Karpas-422 (cell line): ENCODE measurements at regions not wholly inside any gene's neighbourhood (a gene's known extent, or its start where the extent isn't known, plus 50 kb on each side); places are given as distances from the start of the nearest gene placed in this dataset.
"Not testable (repeated sequence)": the region's sequence is repeated elsewhere in the genome, so short reads cannot be mapped to it uniquely, and the experiment has no call there.

Experiments
- DNase-seq: peaks from one replicate; pipeline ENCODE4 v3.0.0-alpha.2; 2015
- H2AFZ ChIP-seq: fragments of 200-600 bp; sonication (generic); 2 replicates; pipeline ENCODE4 v1.6.1; 2014; ENCODE audit warnings: antibody characterized with exemption, low read length, mixed read lengths
- H3K27ac ChIP-seq: fragments of 200-600 bp; sonication (generic); 2 replicates; pipeline ENCODE4 v1.5.1; 2014; ENCODE audit warnings: mild to moderate bottlenecking, low read length, moderate library complexity
- H3K27me3 ChIP-seq: fragments of 200-600 bp; sonication (generic); 2 replicates; pipeline ENCODE4 v1.6.1; 2014; ENCODE audit warnings: low read length, mixed read lengths
- H3K36me3 ChIP-seq: fragments of 200-600 bp; sonication (generic); 2 replicates; pipeline ENCODE4 v1.6.1; 2014; ENCODE audit warnings: low read length, mixed read lengths; ENCODE audit not compliant: insufficient read depth
- H3K4me1 ChIP-seq: fragments of 200-600 bp; sonication (generic); 2 replicates; pipeline ENCODE4 v1.6.1; 2014; ENCODE audit warnings: mild to moderate bottlenecking, low read length, mixed read lengths
- H3K4me2 ChIP-seq: fragments of 200-600 bp; sonication (generic); 2 replicates; pipeline ENCODE4 v1.6.1; 2014; ENCODE audit warnings: low read length, low read depth, mild to moderate bottlenecking; ENCODE audit not compliant: poor library complexity, severe bottlenecking
- H3K4me3 ChIP-seq: fragments of 200-600 bp; sonication (generic); 2 replicates; pipeline ENCODE4 v1.5.1; 2014; ENCODE audit warnings: mild to moderate bottlenecking, antibody characterized with exemption, low read length, mixed read lengths
- H3K79me2 ChIP-seq: fragments of 200-600 bp; sonication (generic); 2 replicates; pipeline ENCODE4 v1.6.1; 2014; ENCODE audit warnings: mild to moderate bottlenecking, low read length, mixed read lengths
- H3K9ac ChIP-seq: fragments of 200-600 bp; sonication (generic); 2 replicates; pipeline ENCODE4 v1.6.0; 2014; ENCODE audit warnings: low read length
- H3K9me2 ChIP-seq: fragments of 200-600 bp; sonication (generic), shearing (Covaris generic); replicated peaks from 2 replicates; pipeline ENCODE4 v1.6.0; 2014; ENCODE audit warnings: mild to moderate bottlenecking, low read length, moderate library complexity; ENCODE audit not compliant: insufficient read depth
- H3K9me3 ChIP-seq: fragments of 300-700, 200-600 bp; sonication (generic); 2 replicates; pipeline ENCODE4 v1.6.1; 2014; ENCODE audit warnings: low read length, mixed read lengths
- H4K20me1 ChIP-seq: fragments of 200-600 bp; sonication (generic); 2 replicates; pipeline ENCODE4 v1.6.1; 2014; ENCODE audit warnings: mild to moderate bottlenecking, antibody characterized with exemption, low read length, low read depth; ENCODE audit not compliant: insufficient read depth

DNA sequence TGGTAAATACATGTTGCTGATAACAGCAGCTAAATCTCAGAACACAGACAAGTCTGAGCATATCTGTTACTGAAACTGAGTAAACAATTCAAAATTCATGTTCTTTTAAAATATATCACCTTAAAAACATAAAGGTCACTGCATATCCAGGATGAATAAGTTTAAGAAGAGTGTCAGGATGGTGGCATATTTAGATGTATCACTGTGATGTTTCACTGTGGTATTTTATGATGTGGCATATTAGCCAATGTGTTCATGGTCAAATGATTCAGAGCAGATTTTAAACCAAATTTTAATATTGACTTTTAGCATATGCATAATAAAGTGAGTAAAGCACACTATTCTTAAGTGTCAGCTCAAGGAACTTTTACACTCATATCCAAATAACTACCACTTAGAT lies 346.4 kb upstream of the DPPA4 start:
- Histone ChIP-seq H3K9ac (no peak overlapping the region), H3K9me3 (peaks cover 7% of the 10 kb centered on the region), H3K4me3 (no peak overlapping the region), H3K4me1 (no peaks in the 10 kb centered on the region), H3K27me3 (no peaks in the 10 kb centered on the region), H2AFZ (no peak overlapping the region), H3K79me2 (no peaks in the 10 kb centered on the region), H3K36me3 (no peaks in the 10 kb centered on the region), H4K20me1 (no peaks in the 10 kb centered on the region), H3K27ac (no peak overlapping the region), H3K4me2 (no peak overlapping the region), H3K9me2 (no peaks in the 10 kb centered on the region)
- DNase-seq, result no peak

GRCh38 chr3:109685084-109686079 lies 348.0 kb upstream of the DPPA4 start:
- Histone ChIP-seq H3K27me3 (no peaks in the 10 kb centered on the region), H3K36me3 (no peaks in the 10 kb centered on the region), H3K4me1 (no peaks in the 10 kb centered on the region), H3K4me3 (no peak overlapping the region), H3K9ac (no peak overlapping the region), H4K20me1 (no peaks in the 10 kb centered on the region), H3K9me3 (peaks cover 7% of the 10 kb centered on the region), H3K4me2 (no peak overlapping the region), H3K27ac (no peak overlapping the region), H2AFZ (no peak overlapping the region), H3K79me2 (no peaks in the 10 kb centered on the region), H3K9me2 (no peaks in the 10 kb centered on the region)
- DNase-seq, result no peak

DNA sequence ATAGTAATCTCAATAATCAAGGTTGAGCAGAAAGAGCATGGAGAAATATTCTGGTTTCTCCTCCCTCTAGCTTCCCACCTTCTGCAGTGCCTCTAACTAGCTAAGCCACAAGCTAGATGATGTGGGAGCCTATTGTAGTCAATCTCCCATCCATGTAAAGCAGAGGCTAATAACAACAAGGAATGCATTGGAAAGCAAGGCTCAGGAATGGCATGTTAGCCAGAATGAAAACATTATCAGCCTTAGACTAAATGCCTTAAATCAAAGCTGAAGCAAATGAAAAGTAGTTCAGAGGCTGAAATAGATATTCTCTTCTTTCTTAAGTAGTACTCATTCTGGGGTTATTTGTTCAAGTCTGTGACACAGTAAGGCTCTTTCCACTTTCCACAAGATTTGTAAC lies 350.3 kb upstream of the DPPA4 start:
- H3K27ac ChIP-seq, result no peak overlapping the region
- H3K9me3 ChIP-seq, result peaks cover 22% of the 10 kb centered on the region
- H3K9me2 ChIP-seq, result no peaks in the 10 kb centered on the region
- DNase-seq, result no peak
- H3K27me3 ChIP-seq, result no peaks in the 10 kb centered on the region
- no peak overlapping the region for H3K4me3 ChIP-seq
- no peak overlapping the region for H2AFZ ChIP-seq
- no peaks in the 10 kb centered on the region for H3K79me2 ChIP-seq
- no peaks in the 10 kb centered on the region for H3K4me1 ChIP-seq
- no peaks in the 10 kb centered on the region for H4K20me1 ChIP-seq
- no peaks in the 10 kb centered on the region for H3K36me3 ChIP-seq
- no peak overlapping the region for H3K4me2 ChIP-seq
- no peak overlapping the region for H3K9ac ChIP-seq

- Histone ChIP-seq H3K4me1 (no peaks in the 10 kb centered on the region), H3K27ac (no peak overlapping the region), H2AFZ (no peak overlapping the region), H3K9me3 (peaks cover 26% of the 10 kb centered on the region), H3K9ac (no peak overlapping the region), H3K36me3 (no peaks in the 10 kb centered on the region), H4K20me1 (no peaks in the 10 kb centered on the region), H3K4me2 (no peak overlapping the region), H3K79me2 (no peaks in the 10 kb centered on the region), H3K27me3 (no peaks in the 10 kb centered on the region), H3K4me3 (no peak overlapping the region), H3K9me2 (no peaks in the 10 kb centered on the region)
- DNase-seq, result no peak
Measured at GRCh38 chr3:109696932-109697331, 359.6 kb upstream of the DPPA4 start.

DNA sequence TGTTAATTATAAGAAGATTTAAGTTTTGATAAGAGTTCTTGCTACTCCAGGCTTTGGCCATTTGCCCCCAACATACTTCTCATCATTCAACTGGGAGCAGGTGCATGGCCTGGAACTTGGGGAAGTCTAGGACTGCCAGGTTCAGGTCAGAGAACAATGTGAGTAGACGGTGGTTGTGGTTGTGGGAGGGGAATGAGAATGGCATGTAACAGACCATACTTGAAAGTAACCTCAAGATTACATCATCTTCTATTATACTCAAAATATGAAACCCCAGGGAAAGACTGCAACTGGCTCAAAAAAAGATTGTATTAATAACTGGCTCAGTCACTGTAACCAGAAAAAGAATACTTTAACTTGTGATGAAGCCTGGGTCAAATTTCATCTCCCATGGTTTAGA lies 364.9 kb upstream of the DPPA4 start:
- H3K79me2 ChIP-seq, result no peaks in the 10 kb centered on the region
- no peaks in the 10 kb centered on the region for H4K20me1 ChIP-seq
- no peaks in the 10 kb centered on the region for H3K4me1 ChIP-seq
- no peak for DNase-seq
- no peak overlapping the region for H3K9ac ChIP-seq
- no peaks in the 10 kb centered on the region for H3K27me3 ChIP-seq
- H3K4me3 ChIP-seq, result no peak overlapping the region
- no peak overlapping the region for H3K4me2 ChIP-seq
- H3K27ac ChIP-seq, result no peak overlapping the region
- peaks cover 17% of the 10 kb centered on the region for H3K9me3 ChIP-seq
- H2AFZ ChIP-seq, result no peak overlapping the region
- H3K36me3 ChIP-seq, result no peaks in the 10 kb centered on the region
- H3K9me2 ChIP-seq, result no peaks in the 10 kb centered on the region

GRCh38 chr3:109702976-109703375 lies 365.6 kb upstream of the DPPA4 start:
- Histone ChIP-seq H3K4me3 (no peak overlapping the region), H3K4me1 (no peaks in the 10 kb centered on the region), H2AFZ (no peak overlapping the region), H3K79me2 (no peaks in the 10 kb centered on the region), H3K9ac (no peak overlapping the region), H3K27ac (no peak overlapping the region), H3K4me2 (no peak overlapping the region), H3K27me3 (no peaks in the 10 kb centered on the region), H4K20me1 (no peaks in the 10 kb centered on the region), H3K9me3 (peaks cover 17% of the 10 kb centered on the region), H3K9me2 (no peaks in the 10 kb centered on the region), H3K36me3 (no peaks in the 10 kb centered on the region)
- DNase-seq, result no peak

GRCh38 chr3:109705133-109705532 lies 367.8 kb upstream of the DPPA4 start:
- not testable (repeated sequence) for H3K36me3 ChIP-seq, H4K20me1 ChIP-seq, DNase-seq

GRCh38 chr3:109707617-109708016 lies 370.3 kb upstream of the DPPA4 start:
- Histone ChIP-seq H3K9me2 (no peaks in the 10 kb centered on the region), H4K20me1 (no peaks in the 10 kb centered on the region), H3K4me2 (no peak overlapping the region), H3K4me3 (no peak overlapping the region), H3K79me2 (no peaks in the 10 kb centered on the region), H3K36me3 (no peaks in the 10 kb centered on the region), H3K9ac (no peak overlapping the region), H3K9me3 (peaks cover 13% of the 10 kb centered on the region), H3K27ac (no peak overlapping the region), H3K27me3 (no peaks in the 10 kb centered on the region), H3K4me1 (no peaks in the 10 kb centered on the region), H2AFZ (no peak overlapping the region)
- DNase-seq, result no peak

More at GRCh38 chr3:109705133-109705532, 367.8 kb upstream of the DPPA4 start:
- not testable (repeated sequence) for H3K79me2 ChIP-seq, H3K9me2 ChIP-seq, H3K27me3 ChIP-seq, H3K27ac ChIP-seq, H3K4me2 ChIP-seq, H3K4me1 ChIP-seq, H3K9ac ChIP-seq, H2AFZ ChIP-seq, H3K4me3 ChIP-seq
- peaks cover 13% of the 10 kb centered on the region for H3K9me3 ChIP-seq
